A549 (cell line): ENCODE measurements at regions not wholly inside any gene's neighbourhood (a gene's known extent, or its start where the extent isn't known, plus 50 kb on each side); places are given as distances from the start of the nearest gene placed in this dataset.

Experiments used
- ATAC-seq, 2 experiments: fragments of 200-7000 bp in 1 of 2; fragments of >200 bp in 1 of 2; cut with Nextera tagmentation in 1 of 2; cut with Tn5 transposase in 1 of 2; 3 replicates each; pipeline versions ENCODE4 v1.8.0 to v1.9.1; 2018 to 2020; ENCODE audit warnings: mild to moderate bottlenecking in 1 of 2, moderate library complexity in 1 of 2
- CTCF ChIA-PET: fragments of 300-600 bp; sonication (Branson Sonifier 250); formaldehyde crosslinking; extraction: SDS; loops from one replicate; lab custom pipeline; 2021; ENCODE audit warnings: antibody characterized with exemption, inconsistent platforms; lab: Yijun Ruan, JAX
- POLR2A ChIA-PET: fragments of 350-600 bp; formaldehyde crosslinking; extraction: SDS; loops from one replicate; lab custom pipeline; 2021; ENCODE audit warnings: antibody characterized with exemption, inconsistent platforms; lab: Yijun Ruan, JAX
- DNase-seq, 2 experiments: peaks; one replicate each; pipeline versions ENCODE4 v3.0.0 to v3.0.0-alpha.2; 2011 to 2016; ENCODE audit warnings: low read depth in 1 of 2, low spot score in 1 of 2
- FAIRE-seq: peaks from 2 replicates; lab custom pipeline; 2011; peaks lifted over from hg19 to GRCh38; lab: Jason Lieb, UNC
- H3K27ac ChIP-seq, 2 experiments: fragments of >200 bp; sonication (Bioruptor Twin); formaldehyde crosslinking; 3 replicates each; pipeline ENCODE4 v1.5.1; 2016 to 2017
- H3K4me1 ChIP-seq: fragments of >200 bp; sonication (Bioruptor Twin); formaldehyde crosslinking; 3 replicates; pipeline ENCODE4 v1.6.1; 2016
- H3K4me2 ChIP-seq: fragments of >200 bp; sonication (Bioruptor Twin); formaldehyde crosslinking; 3 replicates; pipeline ENCODE4 v1.6.1; 2016
- H3K4me3 ChIP-seq: fragments of >200 bp; sonication (Bioruptor Twin); formaldehyde crosslinking; 3 replicates; pipeline ENCODE4 v1.5.1; 2016
- H3K9me3 ChIP-seq: fragments of >200 bp; sonication (Bioruptor Twin); formaldehyde crosslinking; 3 replicates; pipeline ENCODE4 v1.6.1; 2016
- CBX2 ChIP-seq: fragments of 200-600 bp; sonication (generic); IDR thresholded peaks from 2 replicates; pipeline ENCODE4 v1.6.1; 2016; ENCODE audit warnings: low read depth, mild to moderate bottlenecking, borderline replicate concordance
- CHD2 ChIP-seq: fragments of 150-350 bp; IDR thresholded peaks from 2 replicates; pipeline ENCODE4 v1.6.1; 2014; ENCODE audit warnings: low read length; ENCODE audit not compliant: partially characterized antibody
- CTCF ChIP-seq: fragments of >200 bp; sonication (Bioruptor Twin); formaldehyde crosslinking; IDR thresholded peaks from 3 replicates; pipeline ENCODE4 v1.5.1; 2016
- EHF ChIP-seq: fragments of 250-450 bp; sonication (Bioruptor Pico); IDR thresholded peaks from 2 replicates; pipeline ENCODE4 v1.5.0; 2020; ENCODE audit warnings: mild to moderate bottlenecking
- EHMT2 ChIP-seq: fragments of 200-600 bp; sonication (generic); IDR thresholded peaks from 2 replicates; pipeline ENCODE4 v1.6.1; 2016; ENCODE audit warnings: antibody characterized with exemption, low read depth, mild to moderate bottlenecking, moderate library complexity
- ELK1 ChIP-seq: fragments of 150-350 bp; IDR thresholded peaks from 2 replicates; pipeline ENCODE4 v1.6.1; 2014; ENCODE audit warnings: low read depth, mild to moderate bottlenecking, low read length
- EP300 ChIP-seq, 2 experiments: fragments of >200 bp; sonication (Bioruptor Twin); formaldehyde crosslinking; IDR thresholded peaks; 2 replicates in 1 of 2; 3 replicates in 1 of 2; pipeline ENCODE4 v1.6.1; 2016 to 2017
- FOSB ChIP-seq: fragments of 250-450 bp; sonication (Bioruptor Pico); IDR thresholded peaks from 2 replicates; pipeline ENCODE4 v1.5.0; 2020; ENCODE audit warnings: mild to moderate bottlenecking, moderate library complexity
- FOSL2 ChIP-seq, 2 experiments: fragments of 450-650 bp in 1 of 2; fragments of >200 bp in 1 of 2; sonication (Bioruptor Twin) in 1 of 2; formaldehyde crosslinking; IDR thresholded peaks; 2 replicates each; pipeline versions ENCODE4 v1.5.0 to v1.6.1; 2016 to 2020; ENCODE audit warnings: mild to moderate bottlenecking in 1 of 2, moderate library complexity in 1 of 2
- HDAC2 ChIP-seq: fragments of 200-600 bp; sonication (generic); IDR thresholded peaks from 2 replicates; pipeline ENCODE4 v1.6.1; 2016
- HES2 ChIP-seq: fragments of >200 bp; sonication (Bioruptor Twin); formaldehyde crosslinking; IDR thresholded peaks from 2 replicates; pipeline ENCODE4 v1.6.1; 2016
- HOXA7 ChIP-seq: fragments of 250-450 bp; sonication (Bioruptor Pico); IDR thresholded peaks from 2 replicates; pipeline ENCODE4 v1.5.0; 2020; ENCODE audit warnings: mild to moderate bottlenecking, moderate library complexity
- HOXB13 ChIP-seq: fragments of 250-450 bp; sonication (Bioruptor Pico); IDR thresholded peaks from 2 replicates; pipeline ENCODE4 v1.5.0; 2020; ENCODE audit warnings: low read depth, mild to moderate bottlenecking, moderate library complexity
- MAFK ChIP-seq: fragments of 450-650 bp; IDR thresholded peaks from 2 replicates; pipeline ENCODE4 v1.6.1; 2014; ENCODE audit not compliant: partially characterized antibody
- MAX ChIP-seq: IDR thresholded peaks from 2 replicates; pipeline ENCODE4 v1.6.1; 2012
- MAZ ChIP-seq: fragments of 150-350 bp; IDR thresholded peaks from 2 replicates; pipeline ENCODE4 v1.6.1; 2014; ENCODE audit warnings: antibody characterized with exemption, low read depth, low read length, borderline replicate concordance
- MYC ChIP-seq: IDR thresholded peaks from 2 replicates; pipeline ENCODE4 v1.6.1; 2012; ENCODE audit warnings: mild to moderate bottlenecking, inconsistent platforms, low read length, improper control_type of control experiment, borderline replicate concordance
- NFE2L2 ChIP-seq: fragments of 150-350 bp; conservative IDR thresholded peaks from 2 replicates; pipeline ENCODE4 v1.6.1; 2014; ENCODE audit warnings: low read length
- NR3C1 ChIP-seq: fragments of >200 bp; sonication (Bioruptor Twin); formaldehyde crosslinking; IDR thresholded peaks from 3 replicates; pipeline ENCODE4 v1.6.1; 2017
- POLR2A ChIP-seq: IDR thresholded peaks from 2 replicates; pipeline ENCODE4 v1.6.1; 2012; ENCODE audit warnings: mild to moderate bottlenecking, low read length
- POLR2AphosphoS2 ChIP-seq: conservative IDR thresholded peaks from 2 replicates; pipeline ENCODE4 v1.6.1; 2012; ENCODE audit warnings: low read length, improper control_type of control experiment, inconsistent platforms
- RARB ChIP-seq: fragments of 250-450 bp; sonication (Bioruptor Pico); IDR thresholded peaks from 2 replicates; pipeline ENCODE4 v1.8.0; 2021; ENCODE audit warnings: mild to moderate bottlenecking, moderate library complexity
- RCOR1 ChIP-seq: fragments of 150-350 bp; IDR thresholded peaks from 2 replicates; pipeline ENCODE4 v1.6.1; 2014; ENCODE audit warnings: antibody characterized with exemption, low read length, low read depth
- REST ChIP-seq: fragments of 200-600 bp; sonication (generic); IDR thresholded peaks from 2 replicates; pipeline ENCODE4 v1.6.1; 2016; ENCODE audit warnings: antibody characterized with exemption, mild to moderate bottlenecking, moderate library complexity
- RFX5 ChIP-seq: fragments of 450-650 bp; IDR thresholded peaks from 2 replicates; pipeline ENCODE4 v1.7.1; 2014; ENCODE audit warnings: antibody characterized with exemption, mild to moderate bottlenecking, moderate library complexity
- RNF2 ChIP-seq: fragments of 200-600 bp; sonication (generic); IDR thresholded peaks from 2 replicates; pipeline ENCODE4 v1.6.1; 2016; ENCODE audit warnings: low read depth, mild to moderate bottlenecking, antibody characterized with exemption, moderate library complexity, borderline replicate concordance
- SMC3 ChIP-seq: fragments of >200 bp; sonication (Bioruptor Twin); formaldehyde crosslinking; IDR thresholded peaks from 3 replicates; pipeline ENCODE4 v1.6.1; 2018; ENCODE audit warnings: inconsistent platforms
- SREBF2 ChIP-seq: fragments of 450-650 bp; IDR thresholded peaks from 2 replicates; pipeline ENCODE4 v1.6.1; 2014; ENCODE audit warnings: mild to moderate bottlenecking, moderate library complexity
- ZFP36 ChIP-seq: fragments of 450-650 bp; IDR thresholded peaks from 2 replicates; pipeline ENCODE4 v1.6.1; 2014; ENCODE audit warnings: borderline replicate concordance; ENCODE audit not compliant: partially characterized antibody
- WGBS: methylation state at CpG from one replicate; pipeline ENCODE4 v1.1.6; 2017; ENCODE audit errors: missing lambda C conversion rate; 5-methylcytosine and 5-hydroxymethylcytosine counted together

GRCh38 chr14:51367600-51367931 is 127.5 kb downstream of the TMX1 start:
- ChIA-PET CTCF (interaction anchor here (0.6 to 1.0 kb wide), 3 partner anchors 11 to 290 kb away, joined by 3 to 4 read pairs (median 3); no protein-coding TSS in a partner anchor), POLR2A (no interaction called here)
- ATAC-seq (no peak), DNase-seq (no peak), FAIRE-seq (no peak)
- WGBS, result 27% methylated on average over 1 of the region's 1 CpG
- Histone ChIP-seq H3K4me2 (peak overlapping the region; percentile 45), H3K27ac (peak overlapping the region; percentile 18 to 47; a peak in 1 of 6 replicates), H3K9me3 (no peaks in the 10 kb centered on the region), H3K4me3 (no peak overlapping the region), H3K4me1 (peaks cover 18% of the 10 kb centered on the region)
- no peak for TF ChIP-seq REST
- no peak for TF ChIP-seq HOXA7 (CRISPR knock-in tag)
- TF ChIP-seq RARB (CRISPR knock-in tag), result no peak
- TF ChIP-seq NFE2L2, result no peak
- no peak for TF ChIP-seq CBX2
- TF ChIP-seq MYC, result no peak
- no peak for TF ChIP-seq FOSB (CRISPR knock-in tag)
- TF ChIP-seq EP300 (IDR thresholded peaks at IDR 0.05), result no peak
- no peak for TF ChIP-seq HES2
- TF ChIP-seq CHD2, result no peak
- no peak for TF ChIP-seq EHF (CRISPR knock-in tag)
- no peak for TF ChIP-seq MAFK
- no peak for TF ChIP-seq FOSL2 (IDR thresholded peaks at IDR 0.05)
- no peak for TF ChIP-seq FOSL2 (CRISPR knock-in tag; IDR thresholded peaks at IDR 0.05)
- TF ChIP-seq SMC3, result no peak
- TF ChIP-seq HOXB13 (CRISPR knock-in tag), result no peak
- TF ChIP-seq CTCF, result no peak

- FAIRE-seq (no peak), ATAC-seq (no peak), DNase-seq (no peak)
- ChIA-PET POLR2A (no interaction called here), CTCF (interaction anchor here (1.4 kb wide), 1 partner anchor 86 kb away, joined by 6 read pairs; no protein-coding TSS in a partner anchor)
- Histone ChIP-seq H3K4me1 (peaks cover 18% of the 10 kb centered on the region), H3K4me3 (no peak overlapping the region), H3K9me3 (no peaks in the 10 kb centered on the region), H3K27ac (no peak overlapping the region), H3K4me2 (no peak overlapping the region)
- 77% methylated on average over 6 of the region's 6 CpGs for WGBS
- TF ChIP-seq EHMT2, result no peak
- TF ChIP-seq RNF2, result no peak
- no peak for TF ChIP-seq NFE2L2
- TF ChIP-seq POLR2AphosphoS2, result no peak
- no peak for TF ChIP-seq NR3C1
- no peak for TF ChIP-seq RARB (CRISPR knock-in tag)
- no peak for TF ChIP-seq RCOR1
- TF ChIP-seq CTCF, result no peak
- TF ChIP-seq ELK1, result no peak
- no peak for TF ChIP-seq POLR2A
- TF ChIP-seq RFX5, result no peak
- TF ChIP-seq HDAC2, result no peak
- TF ChIP-seq ZFP36, result no peak
- TF ChIP-seq HES2, result no peak
- no peak for TF ChIP-seq MYC
- no peak for TF ChIP-seq MAX
- TF ChIP-seq MAZ, result no peak
- TF ChIP-seq SREBF2, result no peak
Observed at GRCh38 chr14:51368721-51369163, 128.7 kb downstream of the TMX1 start.
